Suprapubic skin (tissue), 4 donors: ENCODE measurements at regions not wholly inside any gene's neighbourhood (a gene's known extent, or its start where the extent isn't known, plus 50 kb on each side); places are given as distances from the start of the nearest gene placed in this dataset.

ENCODE experiments used
- DNase-seq, 2 donors: peaks; one replicate each; pipeline ENCODE4 v3.0.0-alpha.2; 2019; ENCODE audit warnings: low spot score in 2 of 2
- H3K27ac ChIP-seq: fragments of 200-600 bp; sonication (generic); one replicate; pipeline ENCODE4 v1.5.1; 2019
- H3K27me3 ChIP-seq: fragments of 200-600 bp; sonication (generic); one replicate; pipeline ENCODE4 v1.5.1; 2019
- H3K36me3 ChIP-seq: fragments of 200-600 bp; sonication (generic); one replicate; pipeline ENCODE4 v1.5.1; 2019
- H3K4me1 ChIP-seq: fragments of 200-600 bp; sonication (generic); one replicate; pipeline ENCODE4 v1.5.1; 2019
- H3K4me3 ChIP-seq: fragments of 200-600 bp; sonication (generic); one replicate; pipeline ENCODE4 v1.5.1; 2019; ENCODE audit warnings: mild to moderate bottlenecking
- H3K9me3 ChIP-seq: fragments of 200-600 bp; sonication (generic); one replicate; pipeline ENCODE4 v1.5.1; 2019
- CTCF ChIP-seq, 2 donors: fragments of 200-600 bp in 1 of 2; fragments of 450-650 bp in 1 of 2; sonication (generic) in 1 of 2; IDR thresholded peaks; one replicate each; pipeline ENCODE4 v1.5.1; 2016 to 2019; ENCODE audit warnings: antibody characterized with exemption in 2 of 2, mild to moderate bottlenecking in 1 of 2, moderate library complexity in 1 of 2
- EP300 ChIP-seq: sonication (generic); formaldehyde crosslinking; IDR thresholded peaks from one replicate; pipeline ENCODE4 v1.6.1; 2017; ENCODE audit warnings: antibody characterized with exemption
- POLR2A ChIP-seq, 2 donors: fragments of 450-650 bp; IDR thresholded peaks; one replicate each; pipeline ENCODE4 v1.6.1; 2017; ENCODE audit warnings: antibody characterized with exemption in 2 of 2, mild to moderate bottlenecking in 2 of 2, moderate library complexity in 2 of 2
- POLR2AphosphoS5 ChIP-seq, 3 donors: sonication (generic); formaldehyde crosslinking; IDR thresholded peaks; one replicate each; pipeline ENCODE4 v1.6.1; 2017; ENCODE audit warnings: antibody characterized with exemption in 3 of 3
- WGBS: methylation state at CpG from one replicate; pipeline ENCODE4 v1.1.5; 2018; 5-methylcytosine and 5-hydroxymethylcytosine counted together

DNA sequence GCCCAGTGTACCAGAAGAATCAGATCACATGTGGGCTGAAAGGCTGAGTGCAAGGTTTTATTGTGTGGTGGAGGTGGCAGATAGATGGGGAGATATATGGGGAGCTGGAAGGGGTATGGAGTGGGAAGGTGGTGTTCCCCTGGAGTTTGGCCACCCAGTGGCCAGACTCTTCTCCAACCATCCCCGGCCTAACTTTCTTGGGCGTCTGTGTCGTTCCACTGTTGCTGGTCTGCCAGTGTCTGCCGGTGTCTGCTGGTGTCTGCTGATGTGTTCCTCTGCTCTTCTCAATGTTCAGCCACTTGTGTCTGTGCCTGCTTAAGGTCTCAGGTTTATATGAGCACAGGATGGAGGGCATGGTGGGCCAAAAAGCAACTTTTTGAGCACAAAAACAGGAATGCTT, 78.4 kb upstream of the PALS2 start:
- no peak overlapping the region for H3K27ac ChIP-seq
- H3K4me1 ChIP-seq = no peaks in the 10 kb centered on the region
- no peaks in the 10 kb centered on the region for H3K36me3 ChIP-seq
- H3K4me3 ChIP-seq = no peak overlapping the region
- H3K27me3 ChIP-seq = no peaks in the 10 kb centered on the region
- no peak for TF ChIP-seq CTCF (IDR thresholded peaks at IDR 0.05)
- TF ChIP-seq EP300 = no peak
- no peak for TF ChIP-seq POLR2AphosphoS5 (IDR thresholded peaks at IDR 0.05)
- no peak for TF ChIP-seq POLR2A (IDR thresholded peaks at IDR 0.05)
- DNase-seq = no peak
- H3K9me3 ChIP-seq = no peaks in the 10 kb centered on the region
- WGBS = 100% methylated on average over 4 of the region's 4 CpGs

- no peaks in the 10 kb centered on the region for H3K4me1 ChIP-seq
- TF ChIP-seq POLR2A (IDR thresholded peaks at IDR 0.05) (no peak), CTCF (IDR thresholded peaks at IDR 0.05) (no peak), POLR2AphosphoS5 (IDR thresholded peaks at IDR 0.05) (no peak), EP300 (no peak)
- no peak for DNase-seq
- no peak overlapping the region for H3K27ac ChIP-seq
- H3K27me3 ChIP-seq = no peaks in the 10 kb centered on the region
- H3K4me3 ChIP-seq = no peak overlapping the region
- no peaks in the 10 kb centered on the region for H3K9me3 ChIP-seq
- H3K36me3 ChIP-seq = no peaks in the 10 kb centered on the region
- WGBS = 76% methylated on average over 2 of the region's 2 CpGs
Measured at GRCh38 chr7:24496036-24496435, 77.2 kb upstream of the PALS2 start.

GRCh38 chr7:24498439-24498838, 74.8 kb upstream of the PALS2 start:
- Histone ChIP-seq H3K9me3 (no peaks in the 10 kb centered on the region), H3K4me1 (no peaks in the 10 kb centered on the region), H3K27me3 (no peaks in the 10 kb centered on the region), H3K36me3 (no peaks in the 10 kb centered on the region), H3K27ac (no peak overlapping the region), H3K4me3 (no peak overlapping the region)
- 56% methylated on average over 2 of the region's 2 CpGs for WGBS
- TF ChIP-seq POLR2A (IDR thresholded peaks at IDR 0.05) (no peak), EP300 (no peak), CTCF (IDR thresholded peaks at IDR 0.05) (no peak), POLR2AphosphoS5 (IDR thresholded peaks at IDR 0.05) (no peak)
- no peak for DNase-seq

- WGBS = 65% methylated on average over 2 of the region's 2 CpGs
- Histone ChIP-seq H3K4me3 (no peak overlapping the region), H3K36me3 (no peaks in the 10 kb centered on the region), H3K27ac (no peak overlapping the region), H3K4me1 (no peaks in the 10 kb centered on the region), H3K27me3 (no peaks in the 10 kb centered on the region), H3K9me3 (no peaks in the 10 kb centered on the region)
- no peak for TF ChIP-seq POLR2A (IDR thresholded peaks at IDR 0.05)
- TF ChIP-seq EP300 = no peak
- no peak for TF ChIP-seq CTCF (IDR thresholded peaks at IDR 0.05)
- TF ChIP-seq POLR2AphosphoS5 (IDR thresholded peaks at IDR 0.05) = no peak
- no peak for DNase-seq
Measured at GRCh38 chr7:24499871-24500270, 73.4 kb upstream of the PALS2 start.

DNA sequence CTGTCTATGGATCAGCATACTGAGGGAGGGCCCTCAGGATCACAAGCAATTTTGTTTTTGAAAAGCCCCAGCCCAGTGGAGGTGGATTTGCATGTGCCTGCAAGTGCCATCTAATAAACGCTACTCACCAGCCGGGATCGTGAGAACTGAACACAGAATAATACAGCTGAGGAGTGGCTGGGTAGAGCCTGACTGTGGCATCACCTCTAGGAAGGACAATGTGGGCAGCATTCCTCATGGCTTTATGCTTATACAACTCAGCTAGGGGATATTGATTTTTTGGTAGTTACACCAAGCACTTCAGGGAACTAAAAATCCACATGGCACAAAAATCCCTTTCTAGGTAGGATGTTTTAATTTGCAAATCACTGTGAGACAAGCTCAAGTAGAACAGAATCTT, 72.7 kb upstream of the PALS2 start:
- no peaks in the 10 kb centered on the region for H3K9me3 ChIP-seq
- H3K27ac ChIP-seq = no peak overlapping the region
- H3K36me3 ChIP-seq = no peaks in the 10 kb centered on the region
- WGBS = 75% methylated on average over 3 of the region's 3 CpGs
- no peak for DNase-seq
- no peaks in the 10 kb centered on the region for H3K4me1 ChIP-seq
- TF ChIP-seq POLR2AphosphoS5 (IDR thresholded peaks at IDR 0.05) (no peak), POLR2A (IDR thresholded peaks at IDR 0.05) (no peak), CTCF (IDR thresholded peaks at IDR 0.05) (no peak), EP300 (no peak)
- no peaks in the 10 kb centered on the region for H3K27me3 ChIP-seq
- H3K4me3 ChIP-seq = no peak overlapping the region
